H1 (cell line): ENCODE measurements at regions not wholly inside any gene's neighbourhood (a gene's known extent, or its start where the extent isn't known, plus 50 kb on each side); places are given as distances from the start of the nearest gene placed in this dataset.

ENCODE experiments used
- ATF2 ChIP-seq: IDR thresholded peaks from 2 replicates; pipeline ENCODE4 v1.6.1; 2012; ENCODE audit warnings: low read length, inconsistent platforms
- SP4 ChIP-seq: IDR thresholded peaks from 2 replicates; pipeline ENCODE4 v1.6.1; 2012; ENCODE audit warnings: low read length, inconsistent platforms

- TF ChIP-seq ATF2 (no peak), SP4 (no peak)
These were observed 481.7 kb upstream of the PAPPA start (continued) for GRCh38 chr9:115671963-115672305.
